ENCODE measurements at regions not wholly inside any gene's neighbourhood (a gene's known extent, or its start where the extent isn't known, plus 50 kb on each side); places are given as distances from the start of the nearest gene placed in this dataset.

GRCh38 chr18:21928925-21929324 lies 188.3 kb downstream of the MIB1 start:
- Histone ChIP-seq H3K4me1 (ENCODE audit: insufficient read depth, low read length) (no peaks in the 10 kb centered on the region), H3K9me3 (ENCODE audit: insufficient read depth, low read depth, low read length) (no peaks in the 10 kb centered on the region), H3K9ac (ENCODE audit: low read length) (no peak overlapping the region), H4K20me1 (ENCODE audit: insufficient read depth, low read length) (no peaks in the 10 kb centered on the region), H3K27me3 (ENCODE audit: insufficient read depth, low read length) (peaks cover 4% of the 10 kb centered on the region), H3K79me2 (ENCODE audit: insufficient read depth, low read length) (no peaks in the 10 kb centered on the region), H3K27ac (ENCODE audit: low read depth, low read length) (no peak overlapping the region), H3K36me3 (ENCODE audit: insufficient read depth, low read length) (no peaks in the 10 kb centered on the region), H2AFZ (ENCODE audit: low read depth, low read length) (no peak overlapping the region), H3K4me3 (ENCODE audit: insufficient read depth, low read depth, low read length) (no peak overlapping the region), H3K4me2 (ENCODE audit: low read length) (no peak overlapping the region)
- FAIRE-seq = no peak
- Mint-ChIP-seq H3K36me3 (ENCODE audit: low read depth, unreplicated experiment) (no peaks in the 10 kb centered on the region), H3K4me3 (ENCODE audit: unreplicated experiment) (no peak overlapping the region), H3K4me1 (ENCODE audit: low read depth, unreplicated experiment) (no peaks in the 10 kb centered on the region), H3K27me3 (ENCODE audit: low read depth, unreplicated experiment) (peaks cover 7% of the 10 kb centered on the region), H3K27ac (ENCODE audit: unreplicated experiment) (no peak overlapping the region), H3K9me3 (ENCODE audit: unreplicated experiment) (no peaks in the 10 kb centered on the region)
- DNase-seq (ENCODE audit: low read depth) = no peak
- TF ChIP-seq EZH2 (IDR thresholded peaks at IDR 0.05; ENCODE audit: insufficient read depth, low read length) (no peak), CTCF (IDR thresholded peaks at IDR 0.05; ENCODE audit: insufficient read depth, low read depth, low read length) (no peak)

DNA sequence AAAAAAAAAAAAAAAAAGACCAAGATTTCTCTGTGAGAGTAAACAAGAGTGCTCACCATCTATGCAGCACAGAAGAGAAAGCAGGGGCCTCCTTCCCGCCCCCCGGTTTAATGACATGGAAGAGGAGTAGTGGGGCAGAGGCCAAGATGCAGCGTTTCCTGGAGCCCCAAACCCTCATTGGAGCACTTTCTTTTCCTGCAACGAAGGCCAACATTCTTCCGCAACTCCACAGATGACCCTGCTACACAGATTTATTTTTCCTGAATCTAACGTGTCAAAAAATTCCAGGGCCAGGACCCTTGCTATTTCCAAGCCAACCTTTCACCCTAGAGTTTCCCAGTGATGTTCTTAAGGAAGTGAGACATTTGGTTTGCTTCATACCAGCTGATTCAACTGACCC lies 189.6 kb downstream of the MIB1 start:
- H4K20me1 ChIP-seq (ENCODE audit: insufficient read depth, low read length) = no peaks in the 10 kb centered on the region
- Mint-ChIP-seq H3K27me3 (ENCODE audit: low read depth, unreplicated experiment) (peaks cover 15% of the 10 kb centered on the region), H3K36me3 (ENCODE audit: low read depth, unreplicated experiment) (no peaks in the 10 kb centered on the region), H3K4me3 (ENCODE audit: unreplicated experiment) (no peak overlapping the region), H3K9me3 (ENCODE audit: unreplicated experiment) (no peaks in the 10 kb centered on the region), H3K27ac (ENCODE audit: unreplicated experiment) (no peak overlapping the region), H3K4me1 (ENCODE audit: low read depth, unreplicated experiment) (no peaks in the 10 kb centered on the region)
- no peaks in the 10 kb centered on the region for H3K9me3 ChIP-seq (ENCODE audit: insufficient read depth, low read depth, low read length)
- H2AFZ ChIP-seq (ENCODE audit: low read depth, low read length) = no peak overlapping the region
- no peaks in the 10 kb centered on the region for H3K79me2 ChIP-seq (ENCODE audit: insufficient read depth, low read length)
- no peak overlapping the region for H3K4me2 ChIP-seq (ENCODE audit: low read length)
- no peaks in the 10 kb centered on the region for H3K4me1 ChIP-seq (ENCODE audit: insufficient read depth, low read length)
- TF ChIP-seq EZH2 (IDR thresholded peaks at IDR 0.05; ENCODE audit: insufficient read depth, low read length) (no peak), CTCF (IDR thresholded peaks at IDR 0.05; ENCODE audit: insufficient read depth, low read depth, low read length) (no peak)
- DNase-seq (ENCODE audit: low read depth) (no peak), FAIRE-seq (no peak)
- no peak overlapping the region for H3K4me3 ChIP-seq (ENCODE audit: insufficient read depth, low read depth, low read length)
- no peak overlapping the region for H3K9ac ChIP-seq (ENCODE audit: low read length)
- no peak overlapping the region for H3K27ac ChIP-seq (ENCODE audit: low read depth, low read length)
- peaks cover 4% of the 10 kb centered on the region for H3K27me3 ChIP-seq (ENCODE audit: insufficient read depth, low read length)
- no peaks in the 10 kb centered on the region for H3K36me3 ChIP-seq (ENCODE audit: insufficient read depth, low read length)

- TF ChIP-seq EZH2 (IDR thresholded peaks at IDR 0.05; ENCODE audit: insufficient read depth, low read length) (no peak), CTCF (IDR thresholded peaks at IDR 0.05; ENCODE audit: insufficient read depth, low read depth, low read length) (no peak)
- Histone ChIP-seq H3K27me3 (ENCODE audit: insufficient read depth, low read length) (no peaks in the 10 kb centered on the region), H4K20me1 (ENCODE audit: insufficient read depth, low read length) (no peaks in the 10 kb centered on the region), H3K4me2 (ENCODE audit: low read length) (no peak overlapping the region), H3K9me3 (ENCODE audit: insufficient read depth, low read depth, low read length) (no peaks in the 10 kb centered on the region), H3K9ac (ENCODE audit: low read length) (no peak overlapping the region), H3K4me3 (ENCODE audit: insufficient read depth, low read depth, low read length) (no peak overlapping the region), H3K36me3 (ENCODE audit: insufficient read depth, low read length) (no peaks in the 10 kb centered on the region), H2AFZ (ENCODE audit: low read depth, low read length) (no peak overlapping the region), H3K79me2 (ENCODE audit: insufficient read depth, low read length) (no peaks in the 10 kb centered on the region), H3K27ac (ENCODE audit: low read depth, low read length) (no peak overlapping the region), H3K4me1 (ENCODE audit: insufficient read depth, low read length) (no peaks in the 10 kb centered on the region)
- peaks cover 10% of the 10 kb centered on the region for H3K9me3 Mint-ChIP-seq (ENCODE audit: unreplicated experiment)
- FAIRE-seq (no peak), DNase-seq (ENCODE audit: low read depth) (no peak)
- no peaks in the 10 kb centered on the region for H3K36me3 Mint-ChIP-seq (ENCODE audit: low read depth, unreplicated experiment)
- H3K27ac Mint-ChIP-seq (ENCODE audit: unreplicated experiment) = peak overlapping the region; percentile 18
- no peaks in the 10 kb centered on the region for H3K4me1 Mint-ChIP-seq (ENCODE audit: low read depth, unreplicated experiment)
- H3K27me3 Mint-ChIP-seq (ENCODE audit: low read depth, unreplicated experiment) = peaks cover 24% of the 10 kb centered on the region
- no peak overlapping the region for H3K4me3 Mint-ChIP-seq (ENCODE audit: unreplicated experiment)
Measured at GRCh38 chr18:21933931-21934765, 193.6 kb downstream of the MIB1 start.

All from astrocyte (in vitro differentiated cells and primary cell).